SU-DHL-6 (cell line): ENCODE measurements at regions not wholly inside any gene's neighbourhood (a gene's known extent, or its start where the extent isn't known, plus 50 kb on each side); places are given as distances from the start of the nearest gene placed in this dataset.
"Not testable (repeated sequence)": the region's sequence is repeated elsewhere in the genome, so short reads cannot be mapped to it uniquely, and the experiment has no call there.

Experiments used
- H2AFZ ChIP-seq: fragments of 200-600 bp; sonication (generic); 2 replicates; pipeline ENCODE4 v1.6.1; 2014; ENCODE audit warnings: low read depth, mild to moderate bottlenecking, moderate library complexity, mixed read lengths, antibody characterized with exemption, low read length; ENCODE audit not compliant: severe bottlenecking
- H3F3A ChIP-seq: fragments of 200-600 bp; shearing (Covaris generic); 2 replicates; pipeline ENCODE4 v1.6.0; 2016; ENCODE audit warnings: antibody characterized with exemption, mild to moderate bottlenecking; ENCODE audit not compliant: insufficient read depth
- H3K27ac ChIP-seq: fragments of 200-600 bp; sonication (generic); 2 replicates; pipeline ENCODE4 v1.5.1; 2016; ENCODE audit warnings: low read depth, mild to moderate bottlenecking, low read length, moderate library complexity, mixed read lengths
- H3K27me3 ChIP-seq: fragments of 200-600 bp; sonication (generic), shearing (Covaris generic); 2 replicates; pipeline ENCODE4 v1.6.0; 2014; ENCODE audit warnings: mild to moderate bottlenecking, low read length
- H3K36me3 ChIP-seq: fragments of 200-600 bp; sonication (generic); 2 replicates; pipeline ENCODE4 v1.6.1; 2014; ENCODE audit warnings: mild to moderate bottlenecking, low read length, mixed read lengths
- H3K4me2 ChIP-seq: fragments of 300-600, 200-600 bp; shearing (Covaris generic), sonication (generic); 2 replicates; pipeline ENCODE4 v1.6.0; 2014; ENCODE audit warnings: low read length, low read depth, mild to moderate bottlenecking; ENCODE audit not compliant: poor library complexity, severe bottlenecking
- H3K4me3 ChIP-seq: fragments of 200-600 bp; sonication (generic); 2 replicates; pipeline ENCODE4 v1.5.1; 2014; ENCODE audit warnings: antibody characterized with exemption, low read length, mild to moderate bottlenecking, mixed read lengths; ENCODE audit not compliant: insufficient read depth, poor library complexity, severe bottlenecking
- H3K79me2 ChIP-seq: fragments of 200-600 bp; sonication (generic); 2 replicates; pipeline ENCODE4 v1.6.1; 2014; ENCODE audit warnings: mild to moderate bottlenecking, low read length, moderate library complexity; ENCODE audit not compliant: insufficient read depth
- H3K9ac ChIP-seq: fragments of 200-600 bp; sonication (generic); 2 replicates; pipeline ENCODE4 v1.7.0; 2014; ENCODE audit warnings: mild to moderate bottlenecking, low read length
- H3K9me2 ChIP-seq: fragments of 200-600 bp; sonication (generic); replicated peaks from 2 replicates; pipeline ENCODE4 v1.6.1; 2014; ENCODE audit warnings: low read length; ENCODE audit not compliant: insufficient read depth
- H3K9me3 ChIP-seq: fragments of 200-600 bp; sonication (generic); 2 replicates; pipeline ENCODE4 v1.6.1; 2014; ENCODE audit warnings: low read length, mixed read lengths; ENCODE audit not compliant: insufficient read depth
- H4K20me1 ChIP-seq: fragments of 200-600 bp; sonication (generic); 2 replicates; pipeline ENCODE4 v1.6.1; 2014; ENCODE audit warnings: low read depth, mild to moderate bottlenecking, antibody characterized with exemption, low read length, moderate library complexity, mixed read lengths
- EZH2phosphoT487 ChIP-seq: fragments of 200-600 bp; sonication (generic), shearing (Covaris generic); conservative IDR thresholded peaks from 2 replicates; pipeline ENCODE4 v1.6.1; 2018; ENCODE audit warnings: mild to moderate bottlenecking, antibody characterized with exemption, low read length, moderate library complexity, mixed read lengths
- TF ChIP-seq, protein P1 (sequence below): fragments of 200-600 bp; sonication (generic); IDR thresholded peaks from one replicate; pipeline ENCODE4 v1.5.1; 2017; ENCODE audit warnings: antibody characterized with exemption, mild to moderate bottlenecking, low read length, moderate library complexity; ENCODE audit not compliant: insufficient read depth, poor library complexity, severe bottlenecking

GRCh38 chr6:22133357-22133756, 163.5 kb downstream of the PRL start:
- H3K4me3 ChIP-seq, result no peak overlapping the region
- H3K4me2 ChIP-seq, result no peak overlapping the region
- no peak overlapping the region for H3K9ac ChIP-seq
- H3F3A ChIP-seq, result no peaks in the 10 kb centered on the region
- no peaks in the 10 kb centered on the region for H3K79me2 ChIP-seq
- no peak overlapping the region for H2AFZ ChIP-seq
- H4K20me1 ChIP-seq, result no peaks in the 10 kb centered on the region
- H3K27ac ChIP-seq, result no peak overlapping the region
- H3K9me3 ChIP-seq, result peaks cover 6% of the 10 kb centered on the region; the same call in 1 of the 2 replicates
- TF ChIP-seq, protein P1, sequence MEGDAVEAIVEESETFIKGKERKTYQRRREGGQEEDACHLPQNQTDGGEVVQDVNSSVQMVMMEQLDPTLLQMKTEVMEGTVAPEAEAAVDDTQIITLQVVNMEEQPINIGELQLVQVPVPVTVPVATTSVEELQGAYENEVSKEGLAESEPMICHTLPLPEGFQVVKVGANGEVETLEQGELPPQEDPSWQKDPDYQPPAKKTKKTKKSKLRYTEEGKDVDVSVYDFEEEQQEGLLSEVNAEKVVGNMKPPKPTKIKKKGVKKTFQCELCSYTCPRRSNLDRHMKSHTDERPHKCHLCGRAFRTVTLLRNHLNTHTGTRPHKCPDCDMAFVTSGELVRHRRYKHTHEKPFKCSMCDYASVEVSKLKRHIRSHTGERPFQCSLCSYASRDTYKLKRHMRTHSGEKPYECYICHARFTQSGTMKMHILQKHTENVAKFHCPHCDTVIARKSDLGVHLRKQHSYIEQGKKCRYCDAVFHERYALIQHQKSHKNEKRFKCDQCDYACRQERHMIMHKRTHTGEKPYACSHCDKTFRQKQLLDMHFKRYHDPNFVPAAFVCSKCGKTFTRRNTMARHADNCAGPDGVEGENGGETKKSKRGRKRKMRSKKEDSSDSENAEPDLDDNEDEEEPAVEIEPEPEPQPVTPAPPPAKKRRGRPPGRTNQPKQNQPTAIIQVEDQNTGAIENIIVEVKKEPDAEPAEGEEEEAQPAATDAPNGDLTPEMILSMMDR, result no peak
- no peak for TF ChIP-seq EZH2phosphoT487
- no peaks in the 10 kb centered on the region for H3K9me2 ChIP-seq
- H3K36me3 ChIP-seq, result no peaks in the 10 kb centered on the region
- no peaks in the 10 kb centered on the region for H3K27me3 ChIP-seq

GRCh38 chr6:22134308-22134707, 162.5 kb downstream of the PRL start:
- Histone ChIP-seq H3K4me2 (no peak overlapping the region), H3K27ac (no peak overlapping the region), H3F3A (no peaks in the 10 kb centered on the region), H3K79me2 (no peaks in the 10 kb centered on the region), H3K9me2 (no peaks in the 10 kb centered on the region), H3K4me3 (no peak overlapping the region), H3K9me3 (peaks cover 6% of the 10 kb centered on the region; the same call in 1 of the 2 replicates), H3K9ac (no peak overlapping the region), H3K36me3 (no peaks in the 10 kb centered on the region), H3K27me3 (no peaks in the 10 kb centered on the region), H2AFZ (no peak overlapping the region), H4K20me1 (no peaks in the 10 kb centered on the region)
- TF ChIP-seq EZH2phosphoT487, result no peak
- TF ChIP-seq, protein P1, result no peak

GRCh38 chr6:22135395-22135794, 161.4 kb downstream of the PRL start:
- Histone ChIP-seq H3K79me2 (no peaks in the 10 kb centered on the region), H3K27me3 (no peaks in the 10 kb centered on the region), H3K27ac (no peak overlapping the region), H3K9ac (no peak overlapping the region), H3K4me3 (no peak overlapping the region), H3K36me3 (no peaks in the 10 kb centered on the region), H3F3A (no peaks in the 10 kb centered on the region), H3K9me2 (no peaks in the 10 kb centered on the region), H3K4me2 (no peak overlapping the region), H4K20me1 (no peaks in the 10 kb centered on the region), H2AFZ (no peak overlapping the region), H3K9me3 (peaks cover 6% of the 10 kb centered on the region; the same call in 1 of the 2 replicates)
- TF ChIP-seq, protein P1, result no peak
- no peak for TF ChIP-seq EZH2phosphoT487

GRCh38 chr6:22140736-22141135, 156.1 kb downstream of the PRL start:
- not testable (repeated sequence) for H3K27me3 ChIP-seq, H3K9ac ChIP-seq, H3K27ac ChIP-seq, H3K9me2 ChIP-seq, H3K9me3 ChIP-seq, H2AFZ ChIP-seq, H3K79me2 ChIP-seq, H3K4me2 ChIP-seq, H3K4me3 ChIP-seq, H4K20me1 ChIP-seq, H3K36me3 ChIP-seq, H3F3A ChIP-seq
